DOHH2 (cell line): ENCODE measurements at regions not wholly inside any gene's neighbourhood (a gene's known extent, or its start where the extent isn't known, plus 50 kb on each side); places are given as distances from the start of the nearest gene placed in this dataset.

Experiments
- EZH2phosphoT487 ChIP-seq: fragments of 200-600 bp; sonication (generic); IDR thresholded peaks from 2 replicates; pipeline ENCODE4 v1.6.1; 2017; ENCODE audit warnings: borderline replicate concordance, mild to moderate bottlenecking, antibody characterized with exemption, low read length, moderate library complexity, mixed read lengths
- TF ChIP-seq, protein P1 (sequence below): fragments of 200-600 bp; sonication (generic); IDR thresholded peaks from one replicate; pipeline ENCODE4 v1.5.1; 2014; ENCODE audit warnings: antibody characterized with exemption, mild to moderate bottlenecking, low read depth, low read length; ENCODE audit not compliant: poor library complexity, severe bottlenecking

DNA sequence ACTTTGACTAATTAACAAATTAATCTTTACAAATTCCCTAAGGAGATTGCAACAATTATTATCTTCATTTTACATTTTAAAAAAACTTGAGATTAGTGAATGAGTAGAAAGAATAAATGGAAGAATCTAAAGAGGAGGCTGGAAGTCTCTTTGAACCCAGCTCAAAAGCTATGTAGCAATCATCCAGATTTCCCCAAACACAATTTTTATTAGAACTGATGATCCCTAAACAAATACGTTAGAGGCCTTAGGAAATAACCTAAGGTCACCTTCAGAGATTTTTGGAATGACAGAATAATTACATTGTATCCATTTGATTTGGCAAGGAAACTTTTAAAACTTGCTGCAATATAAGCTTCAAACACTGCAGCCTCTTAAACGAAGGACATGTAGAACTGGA lies 242.4 kb upstream of the LYPLAL1 start:
- TF ChIP-seq, protein P1, sequence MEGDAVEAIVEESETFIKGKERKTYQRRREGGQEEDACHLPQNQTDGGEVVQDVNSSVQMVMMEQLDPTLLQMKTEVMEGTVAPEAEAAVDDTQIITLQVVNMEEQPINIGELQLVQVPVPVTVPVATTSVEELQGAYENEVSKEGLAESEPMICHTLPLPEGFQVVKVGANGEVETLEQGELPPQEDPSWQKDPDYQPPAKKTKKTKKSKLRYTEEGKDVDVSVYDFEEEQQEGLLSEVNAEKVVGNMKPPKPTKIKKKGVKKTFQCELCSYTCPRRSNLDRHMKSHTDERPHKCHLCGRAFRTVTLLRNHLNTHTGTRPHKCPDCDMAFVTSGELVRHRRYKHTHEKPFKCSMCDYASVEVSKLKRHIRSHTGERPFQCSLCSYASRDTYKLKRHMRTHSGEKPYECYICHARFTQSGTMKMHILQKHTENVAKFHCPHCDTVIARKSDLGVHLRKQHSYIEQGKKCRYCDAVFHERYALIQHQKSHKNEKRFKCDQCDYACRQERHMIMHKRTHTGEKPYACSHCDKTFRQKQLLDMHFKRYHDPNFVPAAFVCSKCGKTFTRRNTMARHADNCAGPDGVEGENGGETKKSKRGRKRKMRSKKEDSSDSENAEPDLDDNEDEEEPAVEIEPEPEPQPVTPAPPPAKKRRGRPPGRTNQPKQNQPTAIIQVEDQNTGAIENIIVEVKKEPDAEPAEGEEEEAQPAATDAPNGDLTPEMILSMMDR: no peak
- no peak for TF ChIP-seq EZH2phosphoT487
